SH-SY5Y (cell line): ENCODE measurements at regions not wholly inside any gene's neighbourhood (a gene's known extent, or its start where the extent isn't known, plus 50 kb on each side); places are given as distances from the start of the nearest gene placed in this dataset.

ENCODE experiments used
- GATA2 ChIP-seq: IDR thresholded peaks from 2 replicates; pipeline ENCODE4 v1.6.1; 2011; ENCODE audit warnings: mild to moderate bottlenecking, low read depth, low read length
- GATA3 ChIP-seq: IDR thresholded peaks from 2 replicates; pipeline ENCODE4 v1.6.1; 2011; ENCODE audit warnings: low read depth, mild to moderate bottlenecking, low read length, moderate library complexity

DNA sequence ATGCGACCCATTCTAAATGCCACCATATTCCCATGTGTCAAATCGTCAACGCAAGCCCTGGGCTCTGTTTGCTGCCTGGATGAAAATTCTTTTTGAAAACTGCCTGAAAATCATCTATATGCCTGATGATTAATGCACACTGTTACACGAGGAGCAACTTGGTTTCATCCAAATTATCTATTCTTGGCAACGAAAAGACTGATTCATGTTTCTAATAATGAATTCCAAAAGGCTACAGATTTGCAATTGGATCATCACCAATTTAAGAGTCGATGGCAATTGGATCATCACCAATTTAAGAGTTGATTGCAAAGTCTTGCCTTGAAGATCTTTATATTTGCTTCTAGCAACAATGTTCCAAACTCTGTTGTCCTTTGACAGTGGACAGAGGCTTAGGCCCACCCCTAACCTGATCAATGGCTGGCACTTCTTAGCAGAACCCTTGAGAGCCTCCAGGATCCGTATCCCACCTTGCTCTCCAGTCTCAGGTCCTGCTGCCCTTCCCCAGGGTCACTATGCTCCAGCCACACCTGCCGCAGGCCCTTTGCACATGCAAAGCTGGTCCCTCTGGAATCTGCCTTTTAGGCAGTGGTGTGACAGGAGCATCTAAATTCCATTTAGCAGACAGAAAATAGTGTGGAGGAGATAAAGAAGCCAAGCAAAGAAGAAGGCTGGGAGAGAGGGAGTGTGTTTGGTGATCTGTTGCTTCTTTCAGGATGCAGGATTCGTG is 460.9 kb upstream of the SULF2 start:
- TF ChIP-seq GATA2 (no peak), GATA3 (no peak)
